HG03520 (cell line): ENCODE measurements at regions not wholly inside any gene's neighbourhood (a gene's known extent, or its start where the extent isn't known, plus 50 kb on each side); places are given as distances from the start of the nearest gene placed in this dataset.

Experiments used
- ATAC-seq: cut with Tn5 transposase; IDR thresholded peaks from one replicate; pipeline ENCODE4 v1.9.1; 2021; ENCODE audit warnings: mild to moderate bottlenecking, moderate library complexity; ENCODE audit not compliant: unreplicated experiment

DNA sequence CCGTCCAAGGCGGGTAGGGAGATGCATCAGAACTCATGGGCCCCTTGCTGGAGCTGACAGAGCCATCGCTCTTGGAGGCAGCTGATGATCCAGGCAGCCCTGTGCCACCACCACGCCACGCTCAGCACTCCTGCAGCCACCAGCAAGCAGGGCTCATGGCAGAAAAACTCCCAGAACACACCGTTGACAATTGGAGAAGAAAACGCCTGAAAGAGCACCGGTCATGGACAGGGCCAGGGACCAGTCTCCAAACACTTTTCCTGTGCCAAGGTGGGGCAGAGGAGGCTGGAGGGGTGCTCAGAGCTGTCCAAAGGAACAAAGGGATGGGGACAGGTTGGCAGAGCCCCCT lies 132.2 kb downstream of the FOXL1 start:
- ATAC-seq, result no peak

DNA sequence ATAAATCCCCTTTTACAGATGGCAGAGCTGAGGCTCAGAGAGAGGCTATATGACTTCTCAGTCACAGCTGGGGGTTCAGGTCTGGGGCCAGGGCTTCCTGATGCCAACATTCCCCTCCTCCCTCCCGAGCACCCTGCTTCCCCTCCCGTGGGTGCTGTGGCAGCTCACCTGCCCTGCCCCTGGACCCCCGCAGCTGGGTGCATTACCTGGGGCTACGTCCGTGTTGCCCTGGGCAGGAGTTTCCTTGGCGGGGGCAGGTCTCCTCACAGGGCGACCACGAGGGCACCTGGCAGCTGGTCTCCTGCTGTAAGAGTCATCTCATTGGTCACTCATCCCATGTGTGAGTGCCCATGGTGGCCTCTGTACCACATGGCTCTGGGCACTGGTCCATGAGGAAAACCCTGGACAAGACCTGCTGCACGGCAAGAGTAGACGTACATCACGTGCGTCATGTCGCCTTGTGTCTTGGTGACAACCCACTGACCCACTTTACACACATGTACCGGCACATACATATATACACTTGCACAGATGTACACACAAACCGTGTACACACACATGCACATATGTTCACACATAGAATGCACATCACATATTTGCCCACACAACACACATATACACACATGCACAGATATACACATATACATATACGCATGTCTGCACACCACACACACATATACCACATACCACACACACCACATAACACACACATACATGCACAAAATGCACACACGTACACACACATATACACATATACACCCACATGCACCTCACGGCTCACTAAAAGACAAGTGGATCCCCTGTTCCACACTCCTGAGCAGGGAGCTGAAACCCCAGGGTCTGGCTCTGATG lies 134.0 kb downstream of the FOXL1 start:
- no peak for ATAC-seq

DNA sequence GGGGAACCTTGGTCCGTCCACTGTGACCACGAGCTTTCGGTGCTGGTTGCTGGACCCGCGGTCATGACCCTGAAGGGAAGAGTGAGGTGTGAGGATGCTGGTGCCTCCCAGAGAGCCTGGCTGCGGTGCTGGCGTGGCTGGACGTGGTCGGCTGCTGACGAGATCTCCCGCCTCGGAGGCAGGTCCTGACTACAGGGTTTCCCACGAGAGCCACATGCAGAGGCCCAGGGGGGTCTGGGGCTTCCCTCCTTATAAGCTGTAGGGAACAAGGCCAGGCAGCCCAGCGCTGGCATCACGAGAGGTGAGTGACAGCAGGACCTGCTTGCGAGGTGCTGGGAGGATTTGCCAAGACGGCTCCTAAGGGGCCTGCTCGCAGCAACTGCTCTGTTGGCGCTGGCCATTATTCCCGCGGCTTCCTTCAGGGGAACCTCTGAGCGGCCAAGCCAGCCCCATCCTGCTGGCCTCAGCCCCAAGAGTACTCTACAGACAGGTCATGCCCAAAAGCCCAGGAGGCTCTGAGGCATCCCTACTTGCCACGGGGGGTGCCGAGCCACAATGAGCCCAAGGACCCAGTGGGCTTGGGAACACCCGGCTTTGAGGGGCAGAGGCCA lies 134.8 kb downstream of the FOXL1 start:
- no peak for ATAC-seq

DNA sequence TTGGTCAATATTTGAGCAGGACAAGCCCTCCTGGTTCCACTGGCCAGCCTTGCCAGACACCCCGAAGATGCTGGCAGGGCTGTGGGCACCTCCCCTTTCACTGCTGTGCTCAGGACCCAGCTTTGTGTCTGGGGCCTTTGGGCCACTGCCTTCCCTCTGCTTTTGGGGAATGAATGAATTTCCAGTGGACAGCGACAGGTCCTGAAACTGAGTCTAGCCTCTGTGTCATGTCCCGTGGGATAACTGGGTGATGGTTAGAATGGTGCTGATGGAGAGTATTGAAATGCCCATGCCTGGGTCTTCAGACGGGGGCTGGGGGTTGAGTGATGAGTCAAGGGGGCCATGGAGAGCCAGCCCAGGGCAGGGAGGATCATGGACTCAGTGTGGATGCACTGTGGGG lies 135.8 kb downstream of the FOXL1 start:
- ATAC-seq, result no peak

DNA sequence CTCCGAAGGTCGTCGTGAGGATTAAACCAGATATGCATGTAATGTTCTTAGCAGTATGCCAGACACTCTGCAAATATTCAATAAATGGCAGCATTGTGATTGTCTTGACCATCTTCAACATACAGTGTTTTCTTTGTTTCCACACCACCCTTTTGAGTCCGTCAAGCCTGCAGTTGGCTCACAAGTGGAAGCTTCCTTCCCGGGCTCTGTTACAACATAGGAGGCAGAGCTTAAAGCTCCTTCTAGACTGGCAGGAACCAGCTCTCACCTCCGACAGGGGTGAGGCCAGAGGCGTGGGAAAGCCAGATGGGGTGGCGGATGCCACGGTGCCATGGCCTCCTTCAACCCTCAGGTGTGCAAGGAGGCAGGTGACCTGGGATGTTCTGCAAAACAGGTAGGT lies 138.3 kb downstream of the FOXL1 start:
- no peak for ATAC-seq

DNA sequence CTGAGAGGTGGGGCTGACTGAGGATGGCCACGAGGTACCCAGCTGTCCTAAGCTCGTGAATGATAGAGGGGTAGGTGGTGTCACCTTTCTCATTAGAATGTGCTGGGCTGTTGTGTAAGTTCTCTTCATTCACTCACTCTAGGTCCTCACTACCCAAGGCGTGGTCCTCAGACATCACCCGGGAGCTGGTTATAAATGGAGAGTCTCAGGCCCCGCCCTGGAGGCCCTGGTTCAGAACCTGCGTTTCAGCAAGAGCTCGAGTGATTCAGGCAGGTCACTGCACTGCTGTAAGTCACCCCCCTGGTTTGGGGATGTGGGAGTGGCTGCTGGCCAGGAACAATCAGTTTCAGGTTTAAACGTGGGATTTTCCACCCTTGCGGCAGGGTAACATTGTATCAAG lies 139.8 kb downstream of the FOXL1 start:
- ATAC-seq, result no peak

DNA sequence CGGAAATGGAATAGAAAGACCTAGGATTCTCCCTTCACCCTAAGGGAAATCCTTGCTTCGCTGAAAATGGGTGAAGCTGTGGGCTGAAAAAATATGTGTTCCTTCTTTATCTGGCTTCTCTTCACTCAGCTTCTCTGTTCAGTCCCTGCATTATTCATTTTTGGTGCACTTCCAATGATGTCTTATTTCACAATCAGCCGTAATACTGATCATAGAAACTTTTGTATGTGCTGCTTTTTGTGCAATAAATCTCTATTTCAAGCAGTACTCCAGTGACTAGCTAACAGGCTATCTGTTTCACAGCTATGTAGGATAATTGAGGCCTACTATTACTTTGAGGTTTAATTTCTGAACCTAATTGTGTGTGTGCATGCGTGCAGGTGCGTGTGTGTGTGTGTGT lies 144.6 kb downstream of the FOXL1 start:
- ATAC-seq, result no peak

DNA sequence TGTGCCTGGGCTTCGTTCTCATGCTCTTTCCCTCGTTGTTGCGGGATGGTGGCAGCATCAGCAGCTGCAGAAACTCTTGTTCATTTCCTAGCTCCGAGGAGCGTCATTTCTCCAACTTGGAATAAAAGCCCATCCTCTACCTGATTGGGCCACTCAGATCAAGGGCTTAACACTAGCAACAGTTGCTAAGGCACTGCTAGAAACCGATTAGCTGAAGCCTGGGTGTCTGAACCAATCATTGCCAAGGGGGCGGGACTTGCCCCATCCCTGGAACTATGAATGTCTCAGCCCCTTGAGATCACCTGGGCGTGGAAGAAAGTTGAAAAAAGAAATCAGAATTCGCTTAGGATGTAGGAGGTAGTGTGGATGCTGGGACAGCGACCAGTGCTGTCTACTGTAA lies 145.3 kb downstream of the FOXL1 start:
- ATAC-seq, result no peak

DNA sequence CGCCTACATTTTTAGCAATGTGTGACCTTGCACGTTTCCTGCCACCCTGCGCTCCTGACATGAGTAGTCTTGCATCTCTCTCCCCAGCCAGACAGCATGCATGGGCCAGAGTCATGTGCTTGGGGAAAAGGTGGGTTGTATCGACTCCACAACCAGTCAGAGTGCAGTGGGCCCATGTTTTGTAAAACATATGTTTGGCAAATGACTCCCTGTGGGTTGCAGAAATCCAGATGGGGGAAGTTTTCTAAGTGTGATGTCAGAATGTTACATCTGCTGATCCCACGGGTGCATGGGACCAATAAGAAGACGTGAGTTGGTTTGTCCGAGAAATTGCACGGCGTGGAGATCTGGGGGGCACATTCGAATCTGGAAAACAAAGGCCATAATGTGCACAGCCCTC lies 147.1 kb downstream of the FOXL1 start:
- no peak for ATAC-seq

DNA sequence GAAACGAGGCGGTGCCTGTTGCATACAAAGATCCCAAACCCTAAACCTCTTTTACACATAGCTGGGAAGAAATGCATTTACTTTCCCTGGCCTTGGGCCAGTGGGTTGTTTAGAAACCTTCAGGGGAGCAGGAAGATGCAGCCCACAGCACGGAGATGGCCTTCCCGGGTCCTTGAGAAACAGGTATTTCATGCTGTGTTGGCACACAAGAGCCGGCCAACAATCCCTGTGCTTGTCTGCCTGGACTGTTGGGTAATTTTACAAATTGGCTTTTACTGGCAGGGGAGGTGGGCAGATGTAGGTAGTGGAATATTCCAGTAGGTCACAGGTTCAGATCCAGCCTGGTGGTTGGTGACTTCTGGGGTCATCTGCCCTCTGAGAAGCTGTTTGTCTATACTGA lies 148.0 kb downstream of the FOXL1 start:
- ATAC-seq, result no peak

DNA sequence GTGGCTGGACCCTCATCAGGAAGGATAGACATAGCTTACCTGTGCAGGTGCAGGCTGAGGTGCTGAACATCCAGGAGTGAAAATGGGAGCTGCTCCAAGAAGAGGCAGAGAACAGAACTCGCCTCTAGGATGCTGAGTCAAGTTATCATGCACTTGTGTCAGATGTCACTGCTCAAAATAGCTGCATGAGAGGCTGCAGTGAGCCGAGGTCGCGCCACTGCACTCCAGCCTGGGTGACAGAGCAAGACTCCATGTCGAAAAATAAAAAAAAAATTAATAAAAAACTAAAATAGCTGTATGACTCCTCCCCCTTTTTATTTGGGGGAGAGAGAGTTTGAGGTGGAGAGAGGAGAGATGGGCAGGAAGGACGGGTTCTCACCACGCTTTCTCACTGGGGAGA lies 148.8 kb downstream of the FOXL1 start:
- ATAC-seq, result no peak

DNA sequence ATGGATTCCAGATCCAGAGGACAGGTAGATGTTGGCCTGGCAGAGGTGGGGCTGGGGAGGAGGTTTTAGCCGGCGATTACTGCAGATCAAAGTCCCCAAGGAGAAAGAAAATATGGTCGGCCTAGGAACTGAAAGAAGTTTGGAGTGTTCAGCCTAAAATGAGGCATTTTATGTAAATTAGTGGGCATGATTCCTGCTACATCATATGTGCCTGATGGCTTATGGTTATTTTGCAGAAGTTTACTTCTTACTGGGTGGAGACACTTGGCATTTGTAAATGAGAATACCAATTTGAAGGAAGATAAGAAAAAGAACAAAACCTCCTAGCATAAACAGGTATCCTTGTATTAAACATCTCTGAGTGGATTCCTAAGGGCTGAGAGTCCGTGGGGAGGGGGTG lies 149.3 kb downstream of the FOXL1 start:
- ATAC-seq, result no peak

DNA sequence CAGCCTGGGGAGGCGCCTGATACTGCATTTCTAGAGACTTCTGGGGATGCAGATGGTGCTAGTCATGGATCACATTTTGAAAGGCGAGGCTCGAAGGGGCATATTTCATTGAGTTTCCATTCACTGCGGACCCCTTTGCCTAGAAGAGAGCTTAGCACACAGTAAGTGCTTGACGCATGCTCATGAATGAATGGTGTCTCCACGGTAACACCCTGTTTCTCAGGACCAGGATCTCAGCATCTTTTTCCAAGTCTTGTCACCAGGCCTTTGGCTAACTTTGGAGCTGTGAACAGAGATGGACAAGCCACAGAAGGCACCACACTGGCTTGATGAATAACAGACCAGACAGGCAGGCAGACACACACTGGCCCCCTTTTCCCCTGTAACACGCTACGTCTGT lies 151.3 kb downstream of the FOXL1 start:
- no peak for ATAC-seq

DNA sequence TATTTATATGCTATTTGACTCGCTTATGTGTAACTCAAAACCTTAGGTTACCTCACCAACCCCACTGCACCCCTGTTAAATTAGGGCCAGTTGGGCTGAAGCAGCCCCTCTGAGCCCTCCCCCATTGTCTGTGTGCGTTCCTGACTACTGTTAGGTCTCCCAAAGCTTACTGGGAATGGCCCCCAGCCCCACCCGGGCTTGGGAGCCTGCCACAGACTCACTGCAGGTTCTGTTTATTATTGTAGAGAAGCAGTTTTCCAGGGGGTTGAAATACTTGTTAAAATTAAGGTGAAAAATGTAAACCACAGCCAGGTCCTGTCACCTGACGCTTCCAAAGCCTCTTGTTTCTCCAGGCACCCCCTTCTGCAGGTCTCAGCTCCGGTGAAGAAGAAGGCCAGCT lies 151.7 kb downstream of the FOXL1 start:
- no peak for ATAC-seq

DNA sequence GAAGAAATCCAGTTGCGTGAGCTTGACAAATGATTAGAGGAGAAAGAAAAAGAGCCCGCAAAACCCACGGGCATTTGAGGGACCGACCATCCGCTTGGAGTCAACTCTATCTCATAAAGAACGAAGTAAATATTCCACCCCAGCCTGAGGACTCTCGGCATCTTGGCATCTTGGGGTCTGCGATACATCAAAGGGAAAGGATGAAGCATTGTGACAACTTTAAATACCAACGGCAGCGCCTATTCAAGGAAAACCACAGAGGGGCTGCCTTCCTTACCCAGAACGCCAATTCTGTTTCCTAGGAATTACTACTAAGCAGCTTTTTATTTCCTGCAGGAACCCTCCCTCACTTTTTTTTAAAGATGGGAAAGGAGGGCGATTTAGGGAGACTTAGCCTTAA lies 152.2 kb downstream of the FOXL1 start:
- ATAC-seq, result no peak

DNA sequence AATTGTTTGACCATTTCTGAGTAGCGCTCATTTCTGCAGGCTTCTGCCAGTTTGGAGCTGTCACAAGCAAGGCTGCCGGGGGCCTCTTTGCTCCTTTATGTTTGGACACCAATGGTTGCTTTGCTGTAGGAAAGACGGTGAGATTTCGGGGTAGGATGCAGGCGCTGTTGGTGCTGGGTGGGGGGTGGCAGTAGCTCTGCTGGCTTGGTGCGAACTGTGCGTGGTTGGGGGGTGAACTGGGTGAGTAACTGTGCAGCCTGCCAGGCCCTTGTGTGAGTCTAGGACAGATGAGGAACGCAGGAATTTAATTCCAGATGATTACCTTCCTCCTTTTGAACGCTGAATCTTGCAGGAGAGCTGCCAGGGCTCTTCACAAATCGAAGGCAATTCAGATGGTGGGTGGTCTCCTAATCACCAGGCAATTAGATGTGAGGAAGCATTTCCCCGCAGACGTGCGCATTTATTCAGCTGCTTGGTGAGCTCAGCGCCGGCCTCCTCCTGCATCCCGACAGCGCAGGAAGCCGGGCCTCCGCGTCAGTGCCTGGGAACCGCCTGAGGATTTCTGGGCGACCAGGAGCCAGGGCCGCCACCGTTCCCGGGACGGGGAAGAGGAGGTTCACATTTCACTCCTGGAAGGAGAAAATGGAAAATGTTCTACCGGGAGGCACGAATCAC lies 154.4 kb downstream of the FOXL1 start:
- no peak for ATAC-seq

DNA sequence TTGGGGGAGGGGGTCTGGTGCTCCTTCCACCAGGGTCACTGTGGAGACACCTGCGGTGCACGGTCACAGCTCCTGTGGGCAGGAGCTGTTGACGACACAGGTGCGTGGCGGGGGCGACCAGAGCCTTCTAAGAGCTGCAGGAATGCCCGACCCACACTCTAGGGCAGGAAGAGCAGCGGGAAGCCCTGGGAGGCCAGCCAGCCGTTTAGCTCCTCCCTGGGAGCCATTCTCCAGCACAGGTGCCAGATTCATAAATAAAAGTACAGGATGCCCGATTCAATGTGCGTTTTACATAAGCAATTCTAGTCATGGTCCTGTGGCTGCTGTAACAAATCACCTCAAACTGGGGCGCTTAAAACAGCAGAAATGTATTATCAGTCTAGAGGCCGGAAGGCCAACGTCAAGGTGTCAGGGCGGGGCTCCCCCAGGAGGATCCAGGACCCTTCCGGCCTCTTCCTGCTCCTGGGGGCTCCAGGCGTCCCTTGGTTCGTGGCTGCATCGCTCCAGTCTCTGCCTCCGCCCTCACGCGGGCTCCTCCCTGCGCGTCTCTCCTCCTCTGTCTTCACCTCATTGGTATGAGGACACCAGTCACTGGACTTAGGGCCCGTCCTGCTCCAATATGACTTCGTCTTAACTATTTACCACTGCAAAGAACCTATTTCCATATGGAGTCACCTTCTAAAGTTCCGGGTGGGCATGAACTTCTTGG lies 155.4 kb downstream of the FOXL1 start:
- no peak for ATAC-seq

DNA sequence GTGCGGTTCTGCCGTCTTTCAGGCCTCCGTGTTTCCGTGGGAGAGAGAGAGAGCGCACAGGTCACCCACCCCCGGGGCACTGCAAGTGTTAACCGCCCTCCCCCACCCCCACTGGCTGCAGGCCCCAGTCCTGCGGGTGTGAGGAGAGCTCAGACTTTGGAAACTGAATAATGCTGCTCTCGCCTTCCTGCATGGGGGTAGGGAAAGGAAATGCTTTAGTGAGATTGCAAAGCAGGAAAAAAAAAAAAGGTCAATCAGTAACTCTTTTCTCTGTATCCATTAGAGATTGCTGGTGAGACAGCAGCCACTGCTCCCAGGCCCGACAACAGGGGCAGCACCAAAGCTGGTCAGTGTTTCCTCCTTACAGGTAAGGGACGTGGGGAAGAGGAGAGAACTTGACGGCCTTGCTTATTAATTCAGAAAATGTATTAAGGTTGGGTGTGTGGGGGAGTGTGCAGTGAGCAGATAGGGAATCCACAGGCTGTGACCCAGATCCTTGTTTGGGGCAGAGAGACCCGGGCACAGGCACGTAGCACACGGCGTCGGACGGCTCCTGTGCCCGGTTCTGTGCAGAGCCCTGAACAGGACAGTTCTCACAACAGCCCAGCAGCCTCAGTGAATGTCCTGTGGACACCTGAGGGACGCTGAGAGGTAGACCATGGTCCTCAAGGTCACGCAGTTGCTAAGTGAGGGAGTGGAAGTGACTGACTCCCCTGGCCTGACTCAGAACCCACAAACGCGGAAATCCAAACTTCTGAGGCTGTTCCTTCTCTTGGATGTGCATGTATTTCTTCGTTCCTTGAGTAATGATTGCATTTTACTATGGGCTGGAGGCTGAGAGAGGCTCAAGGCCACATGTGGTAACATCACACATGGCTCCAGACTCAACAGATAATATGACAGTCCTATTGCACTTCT lies 156.5 kb downstream of the FOXL1 start:
- no peak for ATAC-seq

DNA sequence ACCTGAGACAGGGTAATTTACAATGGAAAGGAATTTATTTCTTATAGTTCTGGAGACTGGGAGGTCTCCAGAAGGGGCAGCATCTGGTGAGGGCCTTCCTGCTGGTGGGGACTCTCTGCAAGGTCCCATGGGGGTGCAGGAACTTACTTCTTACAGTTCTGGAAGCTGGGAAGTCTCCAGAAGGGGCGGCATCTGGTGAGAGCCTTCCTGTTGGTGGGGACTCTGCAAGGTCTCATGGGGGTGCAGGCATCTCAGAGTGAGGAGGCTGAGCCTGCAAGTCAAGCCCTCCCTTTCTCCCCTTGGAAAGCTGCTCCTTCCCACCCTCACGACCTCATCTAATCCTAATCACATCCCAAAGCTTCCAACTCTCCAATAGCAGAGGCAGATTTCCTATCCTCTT lies 157.4 kb downstream of the FOXL1 start:
- ATAC-seq, result no peak

DNA sequence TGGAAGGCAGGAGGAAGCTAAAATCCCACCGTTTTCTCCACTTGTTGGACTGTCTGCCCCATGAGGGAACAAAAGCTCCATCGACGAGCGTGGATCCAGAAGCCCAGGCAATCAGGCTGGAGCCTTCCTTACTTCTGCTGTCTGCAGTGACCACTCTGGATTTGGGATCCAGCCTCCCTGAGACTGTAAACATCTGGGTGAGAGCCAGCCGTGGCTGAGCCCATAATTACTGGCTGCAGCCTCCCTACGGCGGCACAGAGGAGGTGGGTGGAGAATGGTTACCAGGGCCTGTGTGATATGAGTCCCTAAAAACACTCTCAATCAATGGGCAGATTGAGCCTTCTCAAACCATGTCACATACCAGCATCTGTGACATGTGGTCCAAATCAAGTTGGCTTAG lies 158.2 kb downstream of the FOXL1 start:
- no peak for ATAC-seq

DNA sequence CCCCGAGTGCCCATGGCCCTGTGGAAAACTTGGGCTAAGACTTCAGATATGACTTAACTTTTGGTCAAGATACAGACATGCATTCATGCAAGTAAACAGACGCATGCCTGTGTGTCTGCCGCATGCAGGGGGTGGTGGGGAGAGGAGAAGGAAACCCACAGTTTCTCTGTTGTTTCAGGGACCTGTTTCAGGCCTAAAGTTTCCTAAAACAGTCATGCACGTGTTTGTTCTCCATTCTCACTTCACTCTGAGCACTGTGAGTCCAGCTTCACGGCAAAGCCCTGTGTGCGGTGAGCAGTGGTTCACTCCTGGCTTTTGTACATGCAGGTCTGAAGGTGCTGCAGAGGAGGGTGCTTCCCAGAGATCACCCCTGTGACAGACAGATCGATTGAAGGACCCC lies 158.7 kb downstream of the FOXL1 start:
- no peak for ATAC-seq
